A673 (cell line): ENCODE measurements at regions not wholly inside any gene's neighbourhood (a gene's known extent, or its start where the extent isn't known, plus 50 kb on each side); places are given as distances from the start of the nearest gene placed in this dataset.

ENCODE experiments used
- BruUV-seq: library from RNA; stranded (reverse); fragments of 400-500 nt; replicated peaks from 2 replicates; lab custom pipeline; 2021; lab: Mats Ljungman, UMichigan
- CTCF ChIA-PET: fragments of 300-600 bp; sonication (Branson Sonifier 250); formaldehyde crosslinking; loops from one replicate; lab custom pipeline; 2022; ENCODE audit warnings: antibody characterized with exemption; lab: Charles Lee
- POLR2A ChIA-PET: fragments of 300-600 bp; sonication (Branson Sonifier 250); formaldehyde crosslinking; loops from one replicate; lab custom pipeline; 2022; ENCODE audit warnings: antibody characterized with exemption; ENCODE audit not compliant: low non-redundant PET; lab: Charles Lee
- DNase-seq: peaks from one replicate; pipeline ENCODE4 v3.0.0-alpha.2; 2015; ENCODE audit warnings: low spot score
- H3K27ac ChIP-seq: fragments of 200-600 bp; sonication (generic); 2 replicates; pipeline ENCODE4 v1.5.1; 2016; ENCODE audit warnings: mixed run types, low read depth, mild to moderate bottlenecking, mixed read lengths, antibody characterized with exemption, low read length; ENCODE audit not compliant: poor library complexity, severe bottlenecking
- H3K27me3 ChIP-seq: fragments of 200-600 bp; sonication (generic); replicated peaks from 2 replicates; pipeline ENCODE4 v1.6.1; 2017; ENCODE audit warnings: mixed run types, low read depth, mild to moderate bottlenecking, mixed read lengths, antibody characterized with exemption, low read length; ENCODE audit not compliant: insufficient read depth, poor library complexity
- H3K36me3 ChIP-seq: fragments of 200-600 bp; sonication (generic); 2 replicates; pipeline ENCODE4 v1.6.1; 2016; ENCODE audit warnings: mixed run types, mild to moderate bottlenecking, mixed read lengths, antibody characterized with exemption, low read length; ENCODE audit not compliant: insufficient read depth, poor library complexity, severe bottlenecking
- H3K4me1 ChIP-seq: fragments of 200-600 bp; sonication (generic); 2 replicates; pipeline ENCODE4 v1.6.1; 2017; ENCODE audit warnings: mixed run types, mild to moderate bottlenecking, mixed read lengths, antibody characterized with exemption, low read length; ENCODE audit not compliant: insufficient read depth, poor library complexity, severe bottlenecking
- H3K4me3 ChIP-seq: fragments of 200-600 bp; sonication (generic); 2 replicates; pipeline ENCODE4 v1.5.1; 2016; ENCODE audit warnings: low read depth, mixed run types, mild to moderate bottlenecking, mixed read lengths, low read length; ENCODE audit not compliant: poor library complexity, severe bottlenecking
- H3K9me3 ChIP-seq: fragments of 200-600 bp; sonication (generic); 2 replicates; pipeline ENCODE4 v1.6.1; 2016; ENCODE audit warnings: mixed run types, low read depth, mild to moderate bottlenecking, mixed read lengths, antibody characterized with exemption, low read length; ENCODE audit not compliant: poor library complexity, severe bottlenecking
- EZH2 ChIP-seq: fragments of 200-600 bp; sonication (generic); IDR thresholded peaks from 2 replicates; pipeline ENCODE4 v1.6.1; 2017; ENCODE audit warnings: borderline replicate concordance, low read depth, mild to moderate bottlenecking, mixed read lengths, antibody characterized with exemption, low read length; ENCODE audit not compliant: poor library complexity, severe bottlenecking
- intact Hi-C: fragments of 100-400 bp; cut with micrococcal nuclease; formaldehyde crosslinking; loops from one replicate; pipeline ENCODE4 v1.10.0; 2022; ENCODE audit not compliant: unreplicated experiment
- TF ChIP-seq, protein P1 (sequence below): fragments of 300-800, 200-600 bp; sonication (generic); conservative IDR thresholded peaks from 2 replicates; pipeline ENCODE4 v1.5.1; 2017; ENCODE audit warnings: low read depth, mild to moderate bottlenecking, antibody characterized with exemption, low read length, moderate library complexity, mixed read lengths

DNA sequence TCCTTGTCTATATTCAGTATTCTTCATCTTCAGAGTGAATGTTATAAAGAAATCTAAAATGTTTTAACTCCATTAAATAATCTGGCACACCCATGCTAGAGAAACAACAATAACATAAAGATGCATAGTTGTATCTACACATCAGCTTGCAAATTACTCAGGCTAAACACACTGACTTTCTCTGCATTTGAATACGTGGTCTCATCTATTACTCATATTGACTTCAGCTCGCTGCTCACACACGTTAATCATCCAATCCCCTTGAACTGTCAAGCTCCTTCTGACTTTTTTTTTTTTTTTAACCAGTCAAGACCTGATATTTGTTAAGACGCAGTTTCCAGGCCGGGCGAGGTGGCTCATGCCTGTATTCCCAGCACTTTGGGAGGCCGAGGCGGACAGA lies 1137.3 kb upstream of the CADM2 start:
- BruUV-seq = no TSS peak
- ChIA-PET POLR2A (no interaction called here), CTCF (no interaction called here)
- H3K36me3 ChIP-seq = no peaks in the 10 kb centered on the region
- no peak overlapping the region for H3K27ac ChIP-seq
- H3K9me3 ChIP-seq = peaks cover 6% of the 10 kb centered on the region
- no peak for TF ChIP-seq EZH2
- TF ChIP-seq, protein P1, sequence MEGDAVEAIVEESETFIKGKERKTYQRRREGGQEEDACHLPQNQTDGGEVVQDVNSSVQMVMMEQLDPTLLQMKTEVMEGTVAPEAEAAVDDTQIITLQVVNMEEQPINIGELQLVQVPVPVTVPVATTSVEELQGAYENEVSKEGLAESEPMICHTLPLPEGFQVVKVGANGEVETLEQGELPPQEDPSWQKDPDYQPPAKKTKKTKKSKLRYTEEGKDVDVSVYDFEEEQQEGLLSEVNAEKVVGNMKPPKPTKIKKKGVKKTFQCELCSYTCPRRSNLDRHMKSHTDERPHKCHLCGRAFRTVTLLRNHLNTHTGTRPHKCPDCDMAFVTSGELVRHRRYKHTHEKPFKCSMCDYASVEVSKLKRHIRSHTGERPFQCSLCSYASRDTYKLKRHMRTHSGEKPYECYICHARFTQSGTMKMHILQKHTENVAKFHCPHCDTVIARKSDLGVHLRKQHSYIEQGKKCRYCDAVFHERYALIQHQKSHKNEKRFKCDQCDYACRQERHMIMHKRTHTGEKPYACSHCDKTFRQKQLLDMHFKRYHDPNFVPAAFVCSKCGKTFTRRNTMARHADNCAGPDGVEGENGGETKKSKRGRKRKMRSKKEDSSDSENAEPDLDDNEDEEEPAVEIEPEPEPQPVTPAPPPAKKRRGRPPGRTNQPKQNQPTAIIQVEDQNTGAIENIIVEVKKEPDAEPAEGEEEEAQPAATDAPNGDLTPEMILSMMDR = no peak
- no peaks in the 10 kb centered on the region for H3K27me3 ChIP-seq
- no peak for DNase-seq
- intact Hi-C loops = no loop called here
- H3K4me3 ChIP-seq = no peak overlapping the region
- H3K4me1 ChIP-seq = no peaks in the 10 kb centered on the region

GRCh38 chr3:83823095-83823494 lies 1135.7 kb upstream of the CADM2 start:
- H3K36me3 ChIP-seq = no peaks in the 10 kb centered on the region
- CTCF ChIA-PET = no interaction called here
- no peak overlapping the region for H3K4me3 ChIP-seq
- no TSS peak for BruUV-seq
- H3K4me1 ChIP-seq = no peaks in the 10 kb centered on the region
- POLR2A ChIA-PET = no interaction called here
- H3K9me3 ChIP-seq = peaks cover 6% of the 10 kb centered on the region
- intact Hi-C loops = no loop called here
- DNase-seq = no peak
- TF ChIP-seq, protein P1 = no peak
- no peak overlapping the region for H3K27ac ChIP-seq
- H3K27me3 ChIP-seq = no peaks in the 10 kb centered on the region

GRCh38 chr3:83835040-83835439 lies 1123.7 kb upstream of the CADM2 start:
- TF ChIP-seq, protein P1 = no peak
- ChIA-PET CTCF (no interaction called here), POLR2A (no interaction called here)
- no TSS peak for BruUV-seq
- no peak overlapping the region for H3K27ac ChIP-seq
- intact Hi-C loops = no loop called here
- no peaks in the 10 kb centered on the region for H3K27me3 ChIP-seq
- no peak overlapping the region for H3K4me3 ChIP-seq
- no peaks in the 10 kb centered on the region for H3K36me3 ChIP-seq
- no peaks in the 10 kb centered on the region for H3K4me1 ChIP-seq
- peaks cover 3% of the 10 kb centered on the region for H3K9me3 ChIP-seq
- no peak for DNase-seq
